PC-9 (cell line): ENCODE measurements at regions not wholly inside any gene's neighbourhood (a gene's known extent, or its start where the extent isn't known, plus 50 kb on each side); places are given as distances from the start of the nearest gene placed in this dataset.

ENCODE experiments used
- EZH2 ChIP-seq: fragments of 200-600 bp; sonication (generic); IDR thresholded peaks from 2 replicates; pipeline ENCODE4 v1.8.0; 2017; ENCODE audit warnings: antibody characterized with exemption, low read depth
- TF ChIP-seq, protein P1 (sequence below): fragments of 200-600 bp; sonication (generic); conservative IDR thresholded peaks from 2 replicates; pipeline ENCODE4 v1.6.1; 2017; ENCODE audit warnings: mixed run types, antibody characterized with exemption, mild to moderate bottlenecking, moderate library complexity

- TF ChIP-seq, protein P1, sequence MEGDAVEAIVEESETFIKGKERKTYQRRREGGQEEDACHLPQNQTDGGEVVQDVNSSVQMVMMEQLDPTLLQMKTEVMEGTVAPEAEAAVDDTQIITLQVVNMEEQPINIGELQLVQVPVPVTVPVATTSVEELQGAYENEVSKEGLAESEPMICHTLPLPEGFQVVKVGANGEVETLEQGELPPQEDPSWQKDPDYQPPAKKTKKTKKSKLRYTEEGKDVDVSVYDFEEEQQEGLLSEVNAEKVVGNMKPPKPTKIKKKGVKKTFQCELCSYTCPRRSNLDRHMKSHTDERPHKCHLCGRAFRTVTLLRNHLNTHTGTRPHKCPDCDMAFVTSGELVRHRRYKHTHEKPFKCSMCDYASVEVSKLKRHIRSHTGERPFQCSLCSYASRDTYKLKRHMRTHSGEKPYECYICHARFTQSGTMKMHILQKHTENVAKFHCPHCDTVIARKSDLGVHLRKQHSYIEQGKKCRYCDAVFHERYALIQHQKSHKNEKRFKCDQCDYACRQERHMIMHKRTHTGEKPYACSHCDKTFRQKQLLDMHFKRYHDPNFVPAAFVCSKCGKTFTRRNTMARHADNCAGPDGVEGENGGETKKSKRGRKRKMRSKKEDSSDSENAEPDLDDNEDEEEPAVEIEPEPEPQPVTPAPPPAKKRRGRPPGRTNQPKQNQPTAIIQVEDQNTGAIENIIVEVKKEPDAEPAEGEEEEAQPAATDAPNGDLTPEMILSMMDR, result no peak
- no peak for TF ChIP-seq EZH2
These were observed 302.5 kb downstream of the ACTR3B start for GRCh38 chr7:153061910-153062528.
